ENCODE measurements at regions not wholly inside any gene's neighbourhood (a gene's known extent, or its start where the extent isn't known, plus 50 kb on each side); places are given as distances from the start of the nearest gene placed in this dataset.

DNA sequence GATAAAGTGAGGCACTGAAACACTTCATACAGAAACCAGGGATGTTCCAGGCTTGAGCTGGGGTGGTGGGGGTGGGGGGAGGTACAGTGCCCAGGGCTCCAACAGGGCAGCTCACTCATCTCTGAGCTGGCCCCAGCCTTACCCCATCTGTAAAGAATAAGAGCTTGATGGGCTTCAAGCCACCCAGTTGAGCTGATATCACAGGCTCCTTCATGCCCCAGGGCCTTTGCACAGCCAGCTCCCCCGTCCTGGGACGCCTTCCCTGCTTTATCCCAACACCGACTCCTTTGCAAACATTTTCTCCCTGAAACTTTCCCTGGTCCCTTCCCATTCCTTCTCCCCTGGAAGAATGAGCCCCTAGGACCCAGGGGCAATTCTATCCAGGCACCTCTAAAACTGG is 261.7 kb downstream of the PARN start:
- no peak overlapping the region for H3K4me3 ChIP-seq (ENCODE audit: control insufficient read depth, low read depth, low read length)
- no peak for DNase-seq (ENCODE audit: low read depth)
- TF ChIP-seq, protein P1, sequence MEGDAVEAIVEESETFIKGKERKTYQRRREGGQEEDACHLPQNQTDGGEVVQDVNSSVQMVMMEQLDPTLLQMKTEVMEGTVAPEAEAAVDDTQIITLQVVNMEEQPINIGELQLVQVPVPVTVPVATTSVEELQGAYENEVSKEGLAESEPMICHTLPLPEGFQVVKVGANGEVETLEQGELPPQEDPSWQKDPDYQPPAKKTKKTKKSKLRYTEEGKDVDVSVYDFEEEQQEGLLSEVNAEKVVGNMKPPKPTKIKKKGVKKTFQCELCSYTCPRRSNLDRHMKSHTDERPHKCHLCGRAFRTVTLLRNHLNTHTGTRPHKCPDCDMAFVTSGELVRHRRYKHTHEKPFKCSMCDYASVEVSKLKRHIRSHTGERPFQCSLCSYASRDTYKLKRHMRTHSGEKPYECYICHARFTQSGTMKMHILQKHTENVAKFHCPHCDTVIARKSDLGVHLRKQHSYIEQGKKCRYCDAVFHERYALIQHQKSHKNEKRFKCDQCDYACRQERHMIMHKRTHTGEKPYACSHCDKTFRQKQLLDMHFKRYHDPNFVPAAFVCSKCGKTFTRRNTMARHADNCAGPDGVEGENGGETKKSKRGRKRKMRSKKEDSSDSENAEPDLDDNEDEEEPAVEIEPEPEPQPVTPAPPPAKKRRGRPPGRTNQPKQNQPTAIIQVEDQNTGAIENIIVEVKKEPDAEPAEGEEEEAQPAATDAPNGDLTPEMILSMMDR (conservative IDR thresholded peaks at IDR 0.05; ENCODE audit: control insufficient read depth, insufficient read depth, low read depth, low read length): no peak

DNA sequence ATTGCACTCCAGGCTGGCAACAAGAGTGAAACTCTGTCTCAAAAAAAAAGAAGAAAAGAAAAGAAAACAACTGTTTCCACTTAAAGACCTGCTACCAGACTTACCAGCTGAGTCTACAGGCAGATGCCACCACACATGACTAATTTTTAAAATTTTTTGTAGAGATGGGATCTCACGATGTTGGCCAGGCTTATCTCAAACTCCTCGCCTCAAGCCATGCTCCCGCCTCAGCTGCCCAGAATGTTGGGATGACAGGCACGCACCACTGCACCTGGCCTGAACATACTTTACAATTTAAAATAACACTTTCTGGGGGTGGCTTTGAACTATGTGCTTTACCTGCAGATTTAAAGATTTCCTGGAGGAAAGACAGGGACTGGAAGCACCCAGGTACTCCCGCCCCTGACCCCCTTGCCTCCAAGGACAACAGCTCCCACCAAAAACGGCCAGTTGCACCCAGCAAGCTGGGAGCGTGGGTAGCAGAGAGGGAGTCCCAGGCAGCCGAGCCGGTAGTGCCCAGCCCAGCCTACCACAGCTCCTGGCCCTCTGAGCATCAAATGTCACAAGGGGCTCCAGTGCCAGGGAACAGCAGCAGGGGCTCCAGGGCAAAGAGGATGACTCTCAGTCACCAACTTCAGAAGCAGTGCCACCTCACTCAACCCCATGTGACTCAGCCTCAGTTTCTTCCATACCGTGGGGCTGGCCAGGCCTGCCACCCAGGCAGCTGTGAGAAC is 262.9 kb downstream of the PARN start:
- DNase-seq (ENCODE audit: low read depth): no peak
- TF ChIP-seq, protein P1 (conservative IDR thresholded peaks at IDR 0.05; ENCODE audit: control insufficient read depth, insufficient read depth, low read depth, low read length): no peak

DNA sequence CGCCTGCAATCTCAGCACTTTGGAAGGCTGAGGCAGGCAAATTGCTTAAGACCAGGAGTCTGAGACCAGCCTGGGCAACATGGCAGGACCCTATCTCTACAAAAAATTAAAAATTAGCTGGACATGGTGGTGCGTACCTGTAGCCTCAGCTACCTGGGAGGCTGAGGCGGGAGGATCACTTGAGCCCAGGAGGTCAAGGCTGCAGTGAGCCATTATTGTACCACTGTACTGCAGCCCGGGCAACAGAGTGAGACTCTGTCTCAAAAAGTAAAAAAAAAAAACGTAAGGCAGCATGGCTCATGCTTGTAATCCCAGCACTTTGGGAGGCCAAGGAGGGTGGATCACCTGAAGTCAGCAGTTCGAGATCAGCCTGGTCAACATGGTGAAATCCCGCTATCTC is 263.6 kb downstream of the PARN start:
- no peak for DNase-seq (ENCODE audit: low read depth)
- H3K4me3 ChIP-seq (ENCODE audit: control insufficient read depth, low read depth, low read length): no peak overlapping the region
- TF ChIP-seq, protein P1 (conservative IDR thresholded peaks at IDR 0.05; ENCODE audit: control insufficient read depth, insufficient read depth, low read depth, low read length): no peak

More for the DNA sequence above, 262.9 kb downstream of the PARN start:
- H3K4me3 ChIP-seq (ENCODE audit: control insufficient read depth, low read depth, low read length): no peak overlapping the region

DNA sequence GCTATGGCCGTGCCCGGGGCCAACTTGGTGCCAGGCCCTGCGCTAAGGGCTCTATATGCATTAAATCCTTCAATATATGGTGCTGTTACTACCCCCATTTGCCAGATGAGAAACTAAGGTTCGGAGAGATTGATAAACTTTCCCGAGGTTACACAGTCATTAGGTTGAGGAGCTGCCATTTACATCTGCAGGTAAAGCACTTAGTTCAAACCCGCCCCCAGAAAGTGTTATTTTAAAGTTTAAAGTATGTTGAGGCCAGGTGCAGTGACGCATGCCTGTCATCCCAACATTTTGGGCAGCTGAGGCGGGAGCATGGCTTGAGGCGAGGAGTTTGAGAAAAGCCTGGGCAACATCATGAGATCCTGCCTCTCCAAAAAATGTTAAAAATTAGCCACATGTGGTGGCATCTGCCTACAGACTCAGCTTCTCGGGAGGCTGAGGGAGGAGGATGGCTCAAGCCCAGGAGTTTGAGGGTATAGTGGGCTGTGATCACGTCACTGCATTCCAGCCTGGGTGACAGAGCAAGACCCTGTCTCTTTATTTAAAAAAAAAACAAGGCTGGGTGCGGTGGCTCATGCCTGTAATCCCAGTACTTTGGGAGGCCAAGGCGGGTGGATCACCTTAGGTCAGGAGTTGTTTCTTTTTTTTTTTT is 264.7 kb downstream of the PARN start:
- DNase-seq (ENCODE audit: low read depth): no peak
- TF ChIP-seq, protein P1 (conservative IDR thresholded peaks at IDR 0.05; ENCODE audit: control insufficient read depth, insufficient read depth, low read depth, low read length): no peak
- no peak overlapping the region for H3K4me3 ChIP-seq (ENCODE audit: control insufficient read depth, low read depth, low read length)

DNA sequence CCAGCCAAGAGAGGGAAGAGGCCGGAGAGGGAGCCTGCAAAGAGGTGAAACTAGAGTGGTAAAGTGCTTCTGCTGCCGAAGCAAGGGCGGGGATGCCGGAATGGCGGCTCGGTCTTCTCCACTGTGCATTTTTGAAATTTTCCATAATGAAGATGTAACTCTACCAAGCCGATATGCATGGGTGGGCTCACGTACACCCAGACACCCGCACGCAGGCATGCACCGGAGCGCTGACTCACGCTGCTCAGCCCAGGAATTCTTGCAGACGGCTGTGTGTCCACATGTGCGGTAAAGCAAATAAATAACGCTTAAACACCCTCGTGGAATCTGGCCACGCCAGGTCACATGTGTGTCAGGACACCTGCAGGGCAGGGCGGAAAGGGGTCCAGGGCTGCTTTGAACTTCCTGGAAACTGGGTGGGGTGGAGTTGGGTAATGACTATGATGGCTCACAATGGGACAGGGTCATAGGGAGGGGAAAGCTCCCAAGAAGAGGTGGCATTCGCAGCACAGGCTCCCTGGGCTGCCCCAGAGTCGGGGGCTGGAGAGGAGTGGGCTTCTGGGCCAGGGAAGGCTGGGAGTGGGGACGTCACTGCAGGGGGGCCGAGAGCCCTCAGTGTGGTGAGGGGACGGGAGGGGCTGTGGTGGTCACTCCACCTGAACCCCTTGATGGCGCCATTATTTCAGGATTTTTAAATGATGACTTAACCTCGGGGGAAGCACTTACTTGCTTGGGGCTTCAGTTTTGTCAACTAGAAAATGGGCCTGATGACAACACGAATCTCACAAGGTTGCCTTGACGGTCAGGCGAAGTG is 265.5 kb downstream of the PARN start:
- TF ChIP-seq, protein P1 (conservative IDR thresholded peaks at IDR 0.05; ENCODE audit: control insufficient read depth, insufficient read depth, low read depth, low read length): no peak
- peak overlapping the region; percentile 1 for H3K4me3 ChIP-seq (ENCODE audit: control insufficient read depth, low read depth, low read length)
- DNase-seq (ENCODE audit: low read depth): peak; percentile 68

DNA sequence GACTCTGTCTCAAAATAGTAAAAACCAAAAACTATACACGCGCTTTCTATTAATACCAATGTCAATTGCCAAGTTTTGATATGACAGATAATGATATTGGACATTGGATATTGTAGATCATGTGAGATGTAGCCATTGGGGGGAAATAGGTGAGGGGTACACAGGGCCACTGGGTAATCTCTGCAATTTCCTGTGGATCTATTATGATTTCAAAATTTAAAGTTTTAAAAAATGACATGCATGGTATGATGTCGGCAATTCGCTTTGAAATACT is 266.0 kb downstream of the PARN start:
- TF ChIP-seq, protein P1 (conservative IDR thresholded peaks at IDR 0.05; ENCODE audit: control insufficient read depth, insufficient read depth, low read depth, low read length): no peak
- peak overlapping the region; percentile 1 for H3K4me3 ChIP-seq (ENCODE audit: control insufficient read depth, low read depth, low read length)
- no peak for DNase-seq (ENCODE audit: low read depth)
